ENCODE measurements at regions not wholly inside any gene's neighbourhood (a gene's known extent, or its start where the extent isn't known, plus 50 kb on each side); places are given as distances from the start of the nearest gene placed in this dataset.

DNA sequence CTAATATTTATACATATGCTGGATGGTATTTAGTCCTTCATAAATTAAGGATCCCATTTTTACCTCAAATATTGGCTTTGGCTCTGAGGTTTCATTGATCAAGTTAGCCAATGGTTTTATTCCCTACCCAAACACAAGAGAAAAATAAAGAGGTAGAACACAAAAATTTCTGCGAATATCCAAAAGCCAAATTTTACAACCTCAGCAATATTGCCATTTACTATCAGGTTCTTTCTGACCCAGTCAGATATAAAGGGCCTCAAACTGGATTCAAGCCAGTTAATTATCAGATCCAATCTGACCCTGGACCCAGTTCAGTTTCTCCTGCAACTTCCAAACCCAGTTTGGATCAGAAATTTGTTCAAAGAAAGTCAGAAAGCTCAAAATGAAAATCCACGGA is 998.1 kb downstream of the SI start:
- no peaks in the 10 kb centered on the region for H3K36me3 ChIP-seq (replicated peaks in 1 of 2; ENCODE audit: insufficient read depth in 1 of 2, low read depth in 2 of 2)
- H3K9me3 ChIP-seq, result no peaks in the 10 kb centered on the region
- intact Hi-C loops (cut with DNase I), result no loop called here
- no peaks in the 10 kb centered on the region for H3K27me3 ChIP-seq
- H3K27ac ChIP-seq, result no peak overlapping the region
- no peak for ATAC-seq
- no peak for TF ChIP-seq POLR2A (IDR thresholded peaks at IDR 0.05)
- no peak for TF ChIP-seq CTCF (IDR thresholded peaks at IDR 0.05)
- H3K4me1 ChIP-seq, result no peaks in the 10 kb centered on the region
- H3K4me3 ChIP-seq, result no peak overlapping the region
- DNase-seq, result no peak
- WGBS, 2 donors, result 78 to 98% methylated on average over 2 of the region's 2 CpGs

DNA sequence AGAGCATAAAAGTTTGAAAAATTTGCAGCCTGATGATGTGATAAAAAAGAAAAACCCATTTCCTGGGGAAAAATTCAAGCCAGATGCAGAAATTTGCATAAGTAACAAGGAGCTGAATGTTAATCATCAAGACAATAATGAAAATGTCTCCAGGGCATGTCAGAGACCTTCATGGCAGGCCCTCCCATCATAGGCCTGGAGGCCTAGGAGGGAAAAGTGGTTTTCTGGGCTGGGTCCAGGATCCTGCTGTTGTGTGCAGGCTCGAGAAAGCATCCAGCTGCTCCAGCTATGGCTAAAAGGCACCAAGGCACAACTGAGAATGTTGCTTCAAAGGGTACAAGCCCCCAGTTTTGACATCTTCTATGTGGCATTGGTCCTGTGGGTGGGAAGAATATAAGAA is 1014.0 kb downstream of the SI start:
- TF ChIP-seq POLR2A (IDR thresholded peaks at IDR 0.05) (no peak), CTCF (IDR thresholded peaks at IDR 0.05) (no peak)
- no peaks in the 10 kb centered on the region for H3K4me1 ChIP-seq
- no peak overlapping the region for H3K4me3 ChIP-seq
- no peaks in the 10 kb centered on the region for H3K36me3 ChIP-seq (replicated peaks in 1 of 2; ENCODE audit: insufficient read depth in 1 of 2, low read depth in 2 of 2)
- intact Hi-C loops (cut with DNase I), result no loop called here
- H3K27me3 ChIP-seq, result no peaks in the 10 kb centered on the region
- DNase-seq (no peak), ATAC-seq (no peak)
- H3K27ac ChIP-seq, result no peak overlapping the region
- H3K9me3 ChIP-seq, result no peaks in the 10 kb centered on the region
- 30 to 70% methylated on average over 1 of the region's 1 CpG for WGBS, 2 donors

- TF ChIP-seq POLR2A (IDR thresholded peaks at IDR 0.05), result no peak
- no peak for TF ChIP-seq CTCF (IDR thresholded peaks at IDR 0.05)
- intact Hi-C loops (cut with DNase I), result no loop called here
- WGBS, 2 donors, result 64 to 82% methylated on average over 1 of the region's 1 CpG
These were observed 1017.4 kb downstream of the SI start for GRCh38 chr3:164060923-164061322.

GRCh38 chr3:164049847-164050246 is 1028.4 kb downstream of the SI start:
- no peaks in the 10 kb centered on the region for H3K4me1 ChIP-seq
- H3K27ac ChIP-seq, result no peak overlapping the region
- no peak for DNase-seq
- no peaks in the 10 kb centered on the region for H3K27me3 ChIP-seq
- H3K4me3 ChIP-seq, result no peak overlapping the region
- intact Hi-C loops (cut with DNase I), result no loop called here
- H3K36me3 ChIP-seq (replicated peaks in 1 of 2; ENCODE audit: insufficient read depth in 1 of 2, low read depth in 2 of 2), result no peaks in the 10 kb centered on the region
- TF ChIP-seq CTCF (IDR thresholded peaks at IDR 0.05) (no peak), POLR2A (IDR thresholded peaks at IDR 0.05) (no peak)
- WGBS, 2 donors, result 63 to 72% methylated on average over 1 of the region's 1 CpG
- no peaks in the 10 kb centered on the region for H3K9me3 ChIP-seq
- no peak for ATAC-seq

More at GRCh38 chr3:164060923-164061322, 1017.4 kb downstream of the SI start:
- DNase-seq (no peak), ATAC-seq (no peak)
- H3K36me3 ChIP-seq (replicated peaks in 1 of 2; ENCODE audit: insufficient read depth in 1 of 2, low read depth in 2 of 2), result no peaks in the 10 kb centered on the region
- no peaks in the 10 kb centered on the region for H3K9me3 ChIP-seq
- no peaks in the 10 kb centered on the region for H3K4me1 ChIP-seq
- H3K27me3 ChIP-seq, result no peaks in the 10 kb centered on the region
- no peak overlapping the region for H3K27ac ChIP-seq
- H3K4me3 ChIP-seq, result no peak overlapping the region

DNA sequence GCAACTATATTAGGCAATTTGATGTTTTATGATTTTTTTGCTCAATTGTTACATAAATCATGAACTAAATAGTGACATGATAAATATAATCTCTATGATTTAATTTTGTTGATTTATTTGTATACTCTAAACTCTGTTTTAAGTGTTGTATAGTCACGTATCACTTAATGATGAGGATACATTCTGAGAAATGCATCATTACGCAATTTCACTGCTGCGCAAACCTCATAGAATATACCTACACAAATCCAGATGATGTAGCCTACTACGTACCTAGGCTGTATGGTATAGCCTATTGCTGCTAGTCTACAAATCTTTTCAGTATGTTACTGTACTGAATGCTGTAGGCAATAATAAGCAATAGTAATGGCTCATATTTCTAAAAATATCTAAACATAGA is 1029.8 kb downstream of the SI start:
- no peaks in the 10 kb centered on the region for H3K36me3 ChIP-seq (replicated peaks in 1 of 2; ENCODE audit: insufficient read depth in 1 of 2, low read depth in 2 of 2)
- ATAC-seq, result no peak
- H3K4me1 ChIP-seq, result no peaks in the 10 kb centered on the region
- no peaks in the 10 kb centered on the region for H3K27me3 ChIP-seq
- intact Hi-C loops (cut with DNase I), result no loop called here
- no peak for DNase-seq
- H3K4me3 ChIP-seq, result no peak overlapping the region
- WGBS, 2 donors, result 88% methylated on average over 4 of the region's 4 CpGs
- no peaks in the 10 kb centered on the region for H3K9me3 ChIP-seq
- TF ChIP-seq POLR2A (IDR thresholded peaks at IDR 0.05) (no peak), CTCF (IDR thresholded peaks at IDR 0.05) (no peak)
- H3K27ac ChIP-seq, result no peak overlapping the region
